SK-N-MC (cell line): ENCODE measurements at regions not wholly inside any gene's neighbourhood (a gene's known extent, or its start where the extent isn't known, plus 50 kb on each side); places are given as distances from the start of the nearest gene placed in this dataset.

ENCODE experiments used
- EZH2 ChIP-seq: fragments of 200-600 bp; sonication (generic); IDR thresholded peaks from one replicate; pipeline ENCODE4 v1.6.1; 2017; ENCODE audit warnings: antibody characterized with exemption
- FOXP2 ChIP-seq: optimal IDR thresholded peaks from 2 replicates; pipeline ENCODE3; 2011; ENCODE audit warnings: mild to moderate bottlenecking, moderate library complexity; ENCODE audit not compliant: insufficient read depth; ENCODE audit errors: extremely low read length, control extremely low read depth
- POLR2AphosphoS5 ChIP-seq: IDR thresholded peaks from 2 replicates; pipeline ENCODE4 v1.6.1; 2012; ENCODE audit warnings: mild to moderate bottlenecking, low read depth, low read length, borderline replicate concordance

GRCh38 chr3:193932576-193932975, 203.4 kb upstream of the HES1 start:
- TF ChIP-seq EZH2 (no peak), POLR2AphosphoS5 (no peak), FOXP2 (no peak)
